ENCODE measurements at regions not wholly inside any gene's neighbourhood (a gene's known extent, or its start where the extent isn't known, plus 50 kb on each side); places are given as distances from the start of the nearest gene placed in this dataset.

DNA sequence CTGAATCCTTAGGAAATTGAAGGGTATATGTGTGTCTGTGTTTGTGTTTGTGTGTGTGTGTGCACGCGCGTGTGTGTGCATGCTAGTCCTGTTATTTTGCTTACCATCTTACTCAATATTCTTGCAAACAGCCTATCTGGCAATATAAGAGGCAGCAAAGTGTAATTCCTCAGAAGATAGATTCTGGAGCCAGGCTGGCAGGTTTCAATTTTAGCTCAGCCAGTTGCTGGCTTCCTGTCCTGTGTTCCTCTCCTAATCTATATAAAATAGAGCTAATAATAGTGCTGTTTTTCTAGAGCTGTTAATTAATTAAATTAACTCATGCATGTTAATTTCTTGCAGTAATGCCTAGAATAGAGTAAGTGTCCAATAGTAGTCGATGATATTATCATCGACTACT is 256.2 kb downstream of the PIK3C3 start:
- TF ChIP-seq POLR2A (IDR thresholded peaks at IDR 0.05) (no peak), POLR2AphosphoS5 (IDR thresholded peaks at IDR 0.05) (no peak)

Measured in breast epithelium (tissue), 3 donors.